GM21367 (cell line): ENCODE measurements at regions not wholly inside any gene's neighbourhood (a gene's known extent, or its start where the extent isn't known, plus 50 kb on each side); places are given as distances from the start of the nearest gene placed in this dataset.

Source experiments
- ATAC-seq: cut with Tn5 transposase; IDR thresholded peaks from one replicate; pipeline ENCODE4 v1.9.1; 2021; ENCODE audit not compliant: unreplicated experiment

DNA sequence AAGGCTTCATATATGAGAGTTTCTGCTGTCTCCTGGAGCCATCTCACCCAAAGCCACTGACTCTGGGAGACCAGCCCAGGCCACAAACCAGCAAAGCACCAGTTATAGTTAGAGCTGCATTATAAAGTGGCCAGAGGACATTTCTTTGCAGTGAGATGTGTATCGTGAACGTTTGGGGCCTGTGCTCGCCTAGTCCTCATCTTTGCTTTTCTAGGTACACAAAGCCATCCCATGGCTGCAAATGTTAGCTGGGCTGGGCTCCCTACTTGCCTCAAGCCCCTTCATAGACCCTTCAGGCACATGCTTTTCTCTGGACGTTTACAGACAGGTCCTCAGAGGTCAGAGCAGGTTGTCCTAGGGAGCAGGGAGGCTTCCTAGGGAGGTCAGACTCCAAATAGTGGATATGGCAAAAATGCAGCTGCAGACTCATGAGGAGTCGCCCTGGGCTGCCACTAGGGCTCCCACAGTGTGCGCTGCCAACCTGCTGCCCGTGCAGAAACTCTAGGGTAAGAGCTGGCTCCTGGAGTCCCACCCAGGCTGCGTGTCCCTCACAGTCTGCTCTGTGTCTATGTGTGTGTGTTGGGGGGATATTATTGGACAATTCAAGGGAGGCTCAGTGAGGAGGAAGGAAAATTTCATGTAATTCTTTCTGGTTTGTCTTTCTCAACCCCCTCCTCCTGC, 141.0 kb downstream of the RPIA start:
- ATAC-seq = no peak

DNA sequence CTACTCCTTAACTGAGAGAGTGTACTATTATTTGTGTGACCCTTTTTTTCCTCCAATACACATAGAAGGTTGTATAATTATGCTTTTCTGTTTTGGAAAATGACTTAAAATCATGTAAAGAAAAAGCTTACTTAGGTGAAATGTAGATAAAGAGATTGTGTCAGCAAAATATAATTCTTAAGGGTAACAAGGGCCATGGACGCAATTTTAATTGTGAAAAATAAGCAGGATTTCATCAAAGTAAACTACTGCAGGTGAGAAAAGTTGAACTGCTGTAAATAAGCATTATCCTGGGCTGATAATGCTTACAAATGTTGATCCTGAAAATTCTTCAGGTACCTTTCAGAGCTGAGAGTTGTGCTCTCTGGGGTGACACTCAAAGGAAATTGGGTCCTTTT, 141.5 kb downstream of the RPIA start:
- ATAC-seq = no peak

DNA sequence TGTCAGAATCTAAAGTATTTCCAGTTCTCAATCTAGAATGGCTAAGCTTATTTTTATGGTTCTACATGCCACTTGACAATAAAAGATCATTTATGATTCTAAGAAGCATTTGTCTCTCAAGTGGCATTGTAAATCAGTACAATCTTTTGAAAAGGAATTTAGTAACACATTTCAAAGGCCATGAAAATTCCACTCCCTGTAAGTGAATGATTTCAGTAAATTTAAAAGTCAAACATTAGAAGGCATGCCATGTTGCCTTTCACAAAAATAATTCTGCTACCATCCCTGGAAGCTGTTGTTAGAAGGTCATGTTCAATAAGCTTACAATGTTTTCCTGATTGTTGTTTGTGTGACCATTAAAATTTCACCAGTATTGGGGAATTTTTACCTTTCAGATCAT, 142.9 kb downstream of the RPIA start:
- ATAC-seq = no peak

DNA sequence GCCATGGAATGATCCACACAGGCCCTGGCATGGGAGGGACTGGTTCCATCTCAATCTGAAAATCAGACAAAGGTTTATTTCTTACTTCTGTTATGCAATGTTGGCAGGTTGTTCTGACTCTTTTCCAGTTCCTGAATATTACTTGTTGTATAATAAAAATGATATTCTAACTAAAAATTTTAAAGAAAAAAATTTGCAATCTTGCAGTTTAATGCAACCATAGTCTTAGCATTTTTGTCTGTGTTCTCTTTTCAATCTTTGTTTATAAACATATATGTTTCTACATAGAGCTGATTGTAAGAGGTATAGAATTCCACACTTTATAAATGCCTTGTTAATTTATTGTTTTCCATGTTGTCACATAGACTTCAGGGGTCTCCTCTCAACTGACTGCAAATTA, 143.4 kb downstream of the RPIA start:
- no peak for ATAC-seq

DNA sequence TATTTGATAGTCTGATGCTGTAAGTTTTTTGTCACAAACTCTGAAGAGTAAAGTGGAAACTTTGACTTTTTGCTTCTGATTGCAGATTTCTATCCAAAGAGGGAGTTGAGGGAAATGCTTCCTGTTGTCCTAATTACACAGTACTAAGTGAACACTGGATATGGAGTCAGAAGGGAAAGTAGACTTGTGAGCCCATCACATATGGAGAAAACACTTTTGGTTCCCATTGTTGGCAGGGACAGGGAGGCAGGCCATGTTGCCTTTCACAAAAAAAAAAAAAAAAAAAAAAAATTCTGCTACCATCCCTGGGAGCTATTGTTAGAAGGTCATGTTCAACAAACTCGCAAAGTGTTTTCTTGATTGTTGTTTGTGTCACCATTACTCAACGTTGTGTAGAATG, 144.3 kb downstream of the RPIA start:
- ATAC-seq = no peak

DNA sequence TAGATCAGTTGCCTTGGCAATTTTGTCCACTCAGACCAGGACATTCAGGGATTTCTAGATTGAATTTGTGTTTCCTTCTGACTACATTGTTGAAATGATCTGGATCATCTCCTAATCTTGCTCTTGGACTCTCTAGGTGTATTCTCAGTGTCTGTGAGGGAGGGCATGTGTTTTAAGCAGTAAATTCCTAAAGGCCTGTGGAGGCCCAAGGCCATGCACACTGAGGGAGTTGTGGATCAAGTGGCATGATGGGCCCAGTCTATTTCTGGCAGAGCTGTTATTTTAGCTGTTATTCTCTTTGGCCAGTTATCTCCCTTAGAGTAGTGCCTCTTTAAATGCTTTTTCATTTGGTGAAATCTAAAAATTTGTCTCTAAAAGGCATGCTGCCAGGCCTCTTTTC, 144.9 kb downstream of the RPIA start:
- ATAC-seq = no peak

DNA sequence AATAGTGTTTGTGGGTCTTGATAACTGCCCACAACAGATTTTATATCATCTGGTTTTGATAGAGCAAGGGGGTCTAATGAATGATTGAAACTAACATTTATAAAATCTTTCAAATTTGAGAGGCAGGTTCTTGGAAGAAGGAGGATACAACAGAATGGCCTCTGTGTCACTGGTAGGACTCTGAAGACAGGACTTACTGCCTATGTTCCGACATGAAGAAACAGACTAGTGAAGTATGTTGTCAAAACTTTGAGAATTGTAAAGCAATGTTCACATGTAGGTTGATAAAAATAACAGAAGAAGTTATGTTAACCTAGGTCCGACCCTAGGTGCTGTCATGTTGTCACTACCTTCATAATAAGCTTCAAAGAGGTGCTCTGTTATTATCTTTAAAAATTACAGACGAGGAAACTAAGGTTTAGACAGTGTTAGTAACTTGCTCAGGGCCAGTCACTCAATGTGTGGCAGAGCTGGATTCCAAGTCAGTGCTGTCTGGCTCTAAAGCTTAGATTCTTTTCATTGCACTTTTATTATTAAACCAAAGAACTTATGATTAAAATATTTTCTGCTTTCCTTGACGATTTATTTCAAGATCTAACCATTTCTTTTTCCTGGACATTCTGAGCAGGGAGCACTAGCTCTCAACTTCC, 146.2 kb downstream of the RPIA start:
- no peak for ATAC-seq

DNA sequence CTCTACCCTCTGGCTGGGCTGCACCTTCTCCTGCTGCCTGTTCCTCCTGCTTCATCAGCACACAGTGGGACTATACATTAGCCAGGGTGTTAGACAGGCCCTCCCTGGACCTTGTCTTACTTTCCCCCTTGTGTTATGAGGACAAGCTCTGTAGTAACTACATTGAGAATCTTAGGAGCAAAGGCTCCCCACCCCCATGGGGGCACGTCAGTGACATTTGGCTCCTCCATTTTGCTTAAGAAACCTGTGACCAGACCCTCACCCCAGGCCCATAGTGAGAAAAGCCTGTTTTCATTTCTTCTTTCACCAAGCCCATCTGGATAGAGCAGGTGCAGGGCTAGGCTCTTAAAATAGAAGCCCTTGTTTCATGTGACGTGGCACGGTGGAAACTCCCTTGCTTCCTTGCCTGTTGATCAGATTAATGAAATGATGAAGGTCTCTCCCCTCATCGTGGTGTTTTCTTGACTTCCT, 146.7 kb downstream of the RPIA start:
- peak; percentile 64 for ATAC-seq

DNA sequence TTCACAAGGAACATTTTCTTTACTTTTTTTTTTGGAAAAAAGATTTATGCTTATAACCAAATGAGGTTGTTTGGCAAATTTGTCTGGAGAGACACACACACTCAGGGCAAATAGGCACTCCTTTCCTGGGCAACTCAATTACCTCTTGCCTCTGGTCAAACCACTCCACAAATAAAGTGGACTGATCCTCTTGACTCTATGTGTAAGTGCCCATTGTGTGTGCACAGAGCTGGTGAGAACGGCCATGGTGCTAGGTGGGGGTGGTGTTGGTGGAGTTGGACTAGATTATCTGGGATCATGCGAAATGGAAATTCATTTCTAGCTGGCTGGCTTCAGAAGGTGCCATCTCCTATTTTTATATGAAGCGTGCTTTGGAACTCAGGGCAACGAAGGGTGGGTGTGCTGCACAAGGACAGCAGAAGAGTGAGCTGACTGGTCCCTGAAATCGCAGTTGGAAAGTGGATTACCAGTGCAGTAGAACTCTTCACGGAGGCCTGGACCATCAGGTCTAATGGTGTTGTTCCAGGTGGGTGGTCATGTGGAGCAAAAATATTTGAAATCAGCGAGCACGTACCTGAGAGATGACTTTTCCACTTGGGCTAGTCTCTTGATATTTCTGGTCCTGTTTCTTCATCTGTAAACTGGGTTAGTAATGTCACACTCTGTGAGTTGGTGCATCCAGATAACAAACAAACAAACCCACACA, 149.9 kb downstream of the RPIA start:
- no peak for ATAC-seq

DNA sequence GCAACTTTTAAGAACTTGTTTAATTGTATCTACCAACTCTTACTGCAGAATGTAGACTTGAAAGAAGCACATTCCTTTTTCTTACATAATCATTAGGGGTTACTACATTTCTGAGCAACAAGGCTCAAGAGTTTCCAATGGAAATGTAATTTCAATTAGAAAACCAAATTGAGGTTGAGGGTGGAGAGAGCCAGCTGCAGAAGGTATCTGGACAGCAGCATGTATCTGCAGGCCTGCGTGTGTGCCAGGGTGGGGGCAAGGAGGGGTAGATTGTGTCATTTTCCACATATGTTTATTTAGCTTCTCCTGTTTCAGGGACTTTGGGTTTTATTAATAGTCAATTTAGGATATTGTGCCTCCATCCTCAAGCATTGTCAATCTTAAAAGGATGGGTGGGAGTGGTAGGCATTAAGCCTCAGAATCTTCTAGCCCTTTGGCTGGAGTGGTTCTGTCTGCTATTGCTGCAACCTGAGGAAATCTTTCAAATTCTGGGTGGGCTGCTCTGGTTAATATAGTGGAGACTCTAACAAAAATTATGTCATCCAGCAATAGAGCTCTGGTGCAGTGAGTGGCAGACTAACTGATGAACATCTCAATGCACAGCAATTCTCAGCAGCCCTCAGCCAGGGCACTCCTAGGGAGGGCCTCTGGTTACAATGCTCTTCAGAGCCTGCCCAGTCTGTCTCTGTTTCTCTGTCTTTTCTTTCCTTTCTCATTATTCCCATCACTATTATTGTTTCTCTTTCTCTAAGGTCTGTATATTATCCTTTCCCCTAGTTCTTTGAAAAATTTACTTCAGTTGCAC, 151.4 kb downstream of the RPIA start:
- no peak for ATAC-seq

DNA sequence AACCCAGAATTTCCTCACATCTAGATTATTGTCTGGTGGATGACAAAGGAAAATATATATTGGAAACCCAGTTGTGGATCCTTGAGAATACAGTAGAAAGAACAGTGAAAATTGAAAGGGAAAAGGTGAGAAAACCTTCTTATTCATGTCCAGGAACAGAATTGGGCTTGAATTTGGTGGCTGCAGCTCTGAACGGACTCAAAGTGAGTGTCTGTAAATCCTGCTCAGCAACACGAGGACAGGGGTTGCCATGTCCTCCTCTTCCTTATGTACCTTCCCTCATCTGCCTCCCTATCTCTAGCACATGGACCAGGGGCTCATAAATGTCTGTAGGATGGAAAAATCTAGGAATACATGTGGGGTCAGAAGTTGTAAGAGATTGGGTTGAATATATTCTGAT, 152.2 kb downstream of the RPIA start:
- ATAC-seq = no peak

DNA sequence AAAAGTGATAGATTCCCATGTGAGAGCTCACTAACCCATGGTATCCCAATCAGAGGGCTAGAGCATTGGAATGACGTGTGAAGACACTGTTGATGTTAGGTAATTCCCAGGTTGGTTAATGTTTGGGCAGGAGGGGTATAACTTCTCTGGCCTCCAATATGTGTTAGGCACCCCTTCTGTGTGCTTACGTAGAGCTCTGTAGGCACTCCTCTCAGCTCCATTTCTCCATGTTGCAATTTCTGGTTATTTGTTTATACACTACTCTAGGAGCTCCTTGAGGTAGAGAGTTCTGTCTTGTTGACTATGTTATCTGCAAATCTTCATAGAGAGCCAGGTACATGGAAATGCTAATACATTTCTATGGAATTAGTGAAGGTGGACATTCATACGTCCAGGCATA, 153.5 kb downstream of the RPIA start:
- no peak for ATAC-seq

DNA sequence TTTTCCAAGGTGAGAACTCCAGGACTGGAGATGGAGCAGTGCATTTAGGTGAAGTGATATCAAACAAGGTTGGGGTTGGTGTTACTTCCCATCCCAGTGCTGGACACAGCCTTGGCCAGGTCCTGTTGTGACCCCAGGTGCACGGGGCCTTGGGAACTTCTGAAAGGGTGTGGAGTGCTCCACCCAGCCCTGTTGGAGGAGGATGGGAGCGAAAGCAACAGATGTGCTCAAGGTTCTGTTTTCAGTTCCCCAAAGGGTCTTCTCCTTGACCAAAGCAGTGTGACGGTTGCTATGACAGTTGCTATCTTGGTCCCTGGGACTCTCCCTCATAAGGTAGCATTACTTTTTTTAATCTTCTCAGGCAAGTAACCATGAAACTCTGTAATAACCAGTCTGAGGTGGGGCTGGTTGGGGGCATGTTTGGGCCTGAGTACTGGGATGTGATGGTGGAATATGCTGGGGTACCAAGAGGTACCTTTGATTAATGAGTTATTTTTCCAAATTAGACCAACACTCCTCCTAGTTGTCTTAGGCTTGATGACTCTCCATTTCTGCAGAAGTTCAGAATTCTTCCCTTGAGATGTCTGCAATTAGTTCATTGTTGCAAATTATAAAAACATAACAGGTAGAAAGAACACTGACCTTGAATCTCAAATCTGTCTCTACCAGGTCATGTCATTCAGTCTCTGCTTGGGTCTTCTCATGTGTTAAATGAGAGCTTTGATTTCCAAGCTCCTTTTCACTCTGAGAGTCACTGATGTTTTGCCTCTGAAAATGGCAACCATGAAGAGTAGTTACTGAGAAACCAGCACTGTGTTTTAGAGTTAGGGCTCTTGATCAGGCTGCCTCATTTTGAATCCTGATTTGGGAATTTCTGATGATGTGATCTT, 154.5 kb downstream of the RPIA start:
- peak; percentile 92 for ATAC-seq

DNA sequence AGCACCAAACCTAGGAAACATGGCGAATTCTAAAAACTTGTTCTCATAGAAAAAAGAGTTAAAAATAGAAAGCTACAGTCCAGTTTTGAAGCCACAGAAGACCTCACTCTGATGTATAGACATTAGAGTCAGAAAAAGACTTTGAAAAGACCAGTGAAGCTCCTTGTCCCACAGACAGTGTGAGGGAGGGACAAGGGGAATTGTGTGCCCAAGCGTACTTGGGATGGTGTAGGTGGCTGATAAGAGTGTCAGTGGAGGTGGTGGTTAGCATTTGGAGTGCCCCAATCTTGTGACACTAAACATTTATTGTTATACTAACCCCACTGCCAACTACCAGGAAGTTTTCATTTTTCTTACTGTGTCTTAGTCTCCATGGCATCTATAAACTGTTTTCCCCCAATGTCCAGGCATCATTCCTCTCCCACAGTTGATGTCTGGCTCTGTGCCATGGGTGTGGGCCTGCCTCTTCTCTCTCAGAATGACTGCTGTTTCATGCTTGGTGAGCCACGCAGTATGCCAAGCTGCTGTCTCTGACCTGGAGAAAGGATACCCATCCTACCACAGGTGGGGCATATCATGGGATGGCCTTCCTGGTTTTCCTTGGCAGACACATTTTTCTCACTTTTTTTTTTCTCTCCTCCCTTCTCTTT, 161.4 kb downstream of the RPIA start:
- ATAC-seq = no peak

DNA sequence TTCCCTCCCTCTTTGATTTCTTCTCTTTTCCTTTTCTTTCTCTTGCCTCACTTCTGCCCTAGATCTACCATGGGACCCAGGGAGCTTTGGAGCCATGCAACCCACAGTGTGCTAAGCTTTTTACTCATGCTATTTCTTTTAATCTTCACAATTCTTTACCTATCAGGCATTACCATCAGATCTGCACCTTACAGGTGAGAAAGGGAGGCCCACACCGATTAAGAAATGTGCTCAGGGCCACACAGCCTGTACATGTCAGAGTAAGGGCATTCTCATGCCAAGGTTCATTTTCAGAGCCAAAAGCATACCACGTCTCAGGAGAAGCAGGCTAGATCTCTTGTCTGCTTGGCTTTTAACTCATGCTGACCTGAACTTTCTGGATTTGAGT, 161.9 kb downstream of the RPIA start:
- ATAC-seq = no peak

DNA sequence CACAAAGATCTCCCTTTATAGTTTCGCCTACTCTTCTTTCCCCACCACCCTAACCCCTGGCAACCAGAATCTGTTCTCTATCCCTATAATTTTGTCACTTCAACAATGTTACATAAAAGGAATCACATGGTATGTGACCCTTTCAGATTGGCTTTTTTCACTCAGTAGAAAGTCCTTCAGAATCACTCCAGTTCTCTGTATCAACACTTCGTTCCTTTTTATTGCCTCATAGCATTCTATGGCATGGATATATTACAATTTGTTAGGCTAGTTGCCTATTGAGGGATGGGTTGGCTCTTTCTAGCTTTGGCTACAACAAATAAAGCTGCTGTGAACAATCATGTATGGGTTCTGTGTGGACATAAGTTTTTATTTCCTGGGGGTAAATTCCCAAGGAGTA, 163.1 kb downstream of the RPIA start:
- no peak for ATAC-seq

DNA sequence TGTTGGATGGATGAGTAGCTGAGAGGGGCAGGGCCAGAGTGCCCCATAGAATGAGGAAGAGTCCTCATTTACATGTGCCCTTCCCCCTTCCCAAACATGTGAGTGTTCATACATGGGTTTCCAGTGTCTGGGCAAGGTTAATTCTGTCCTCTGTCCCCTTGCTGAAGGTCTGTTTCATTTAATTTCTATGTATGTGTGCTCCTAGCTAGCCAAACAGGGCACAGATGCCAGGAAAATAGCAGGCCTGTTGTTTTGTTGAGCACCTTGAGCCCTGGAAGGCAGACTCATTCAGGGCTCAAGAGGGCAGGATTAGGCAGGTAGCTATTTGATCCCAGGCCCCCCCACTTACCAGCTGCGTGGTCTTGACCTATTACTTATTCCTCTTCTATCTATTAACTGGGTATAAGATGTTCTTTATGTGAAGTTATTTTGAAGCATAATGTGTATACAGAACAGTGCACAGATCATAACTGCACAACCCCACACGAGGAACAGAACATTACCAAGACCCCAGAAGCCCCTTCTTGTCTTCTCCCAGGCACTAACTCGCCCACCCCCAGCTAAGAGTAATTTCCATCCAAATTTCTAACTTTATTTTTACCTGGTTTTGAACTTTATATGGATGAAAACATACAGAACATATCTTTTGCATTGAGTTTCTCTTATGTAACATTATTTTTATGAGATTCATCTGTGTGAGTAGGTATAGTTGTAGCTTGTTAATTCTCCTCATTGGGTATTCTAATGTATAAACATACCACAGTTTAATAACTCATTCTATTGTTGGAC, 164.3 kb downstream of the RPIA start:
- no peak for ATAC-seq

DNA sequence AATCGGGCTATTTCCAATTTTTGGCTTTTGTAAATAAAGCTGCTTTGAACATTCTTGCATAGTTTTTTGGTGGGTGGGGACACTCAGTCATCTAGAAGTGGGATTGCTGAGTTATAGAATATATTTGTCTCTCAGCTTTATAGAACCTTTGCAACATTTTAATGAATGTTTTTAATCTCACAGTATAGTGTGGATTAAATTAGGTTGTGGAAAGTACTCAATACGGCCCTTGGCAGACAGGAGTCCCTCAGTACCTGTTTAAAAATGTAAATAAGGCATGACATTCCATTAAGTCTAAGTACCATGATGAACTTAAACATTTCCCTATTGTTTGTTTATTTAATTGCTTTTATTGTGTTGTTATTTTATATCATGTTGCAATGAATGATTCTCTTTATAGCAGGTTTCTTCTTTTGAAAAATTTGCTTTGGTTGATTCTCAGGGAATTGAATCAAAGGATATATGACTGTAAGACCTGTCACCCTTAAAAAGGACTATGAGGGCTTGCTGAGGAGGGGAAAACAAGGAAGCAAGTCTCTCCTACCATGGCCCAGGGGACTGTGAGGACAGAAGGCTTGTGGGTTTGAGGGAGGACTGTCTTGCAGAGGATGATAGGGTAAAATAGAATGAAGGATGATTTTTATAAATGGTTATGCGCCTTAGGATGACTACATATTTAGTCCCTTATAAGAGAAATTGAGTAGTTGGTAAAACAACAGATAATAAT, 165.1 kb downstream of the RPIA start:
- ATAC-seq = no peak
